ENCODE measurements at regions not wholly inside any gene's neighbourhood (a gene's known extent, or its start where the extent isn't known, plus 50 kb on each side); places are given as distances from the start of the nearest gene placed in this dataset.

DNA sequence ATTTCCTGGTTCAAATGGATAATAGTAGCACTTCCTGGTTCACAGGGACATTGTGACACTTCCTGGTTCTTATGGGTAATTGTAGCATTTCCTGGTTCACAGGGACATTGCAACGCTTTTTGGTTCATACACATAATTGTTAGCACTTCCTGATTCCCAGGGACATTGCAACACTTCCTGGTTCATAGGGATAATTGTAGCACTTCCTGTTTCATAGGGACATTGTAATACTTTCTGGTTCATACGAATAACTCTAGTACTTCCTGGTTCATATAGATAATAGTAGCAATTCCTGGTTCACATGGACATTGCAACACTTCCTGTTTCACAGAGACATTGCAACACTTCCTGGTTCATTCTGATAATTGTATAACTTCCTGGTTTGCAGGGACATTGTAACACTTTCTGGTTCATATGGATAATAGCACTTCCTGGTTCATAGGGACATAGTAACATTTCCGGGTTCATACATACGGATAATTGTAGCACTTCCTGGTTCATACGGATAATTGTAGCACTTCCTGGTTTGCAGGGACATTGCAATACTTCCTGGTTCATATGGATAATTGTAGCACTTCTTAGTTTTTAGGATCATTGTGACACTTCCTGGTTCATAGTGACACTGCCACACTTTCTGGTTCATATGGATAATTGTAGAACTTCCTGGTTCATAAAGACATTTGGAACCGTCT, 61.6 kb upstream of the CD99 start:
- TF ChIP-seq, protein P1, sequence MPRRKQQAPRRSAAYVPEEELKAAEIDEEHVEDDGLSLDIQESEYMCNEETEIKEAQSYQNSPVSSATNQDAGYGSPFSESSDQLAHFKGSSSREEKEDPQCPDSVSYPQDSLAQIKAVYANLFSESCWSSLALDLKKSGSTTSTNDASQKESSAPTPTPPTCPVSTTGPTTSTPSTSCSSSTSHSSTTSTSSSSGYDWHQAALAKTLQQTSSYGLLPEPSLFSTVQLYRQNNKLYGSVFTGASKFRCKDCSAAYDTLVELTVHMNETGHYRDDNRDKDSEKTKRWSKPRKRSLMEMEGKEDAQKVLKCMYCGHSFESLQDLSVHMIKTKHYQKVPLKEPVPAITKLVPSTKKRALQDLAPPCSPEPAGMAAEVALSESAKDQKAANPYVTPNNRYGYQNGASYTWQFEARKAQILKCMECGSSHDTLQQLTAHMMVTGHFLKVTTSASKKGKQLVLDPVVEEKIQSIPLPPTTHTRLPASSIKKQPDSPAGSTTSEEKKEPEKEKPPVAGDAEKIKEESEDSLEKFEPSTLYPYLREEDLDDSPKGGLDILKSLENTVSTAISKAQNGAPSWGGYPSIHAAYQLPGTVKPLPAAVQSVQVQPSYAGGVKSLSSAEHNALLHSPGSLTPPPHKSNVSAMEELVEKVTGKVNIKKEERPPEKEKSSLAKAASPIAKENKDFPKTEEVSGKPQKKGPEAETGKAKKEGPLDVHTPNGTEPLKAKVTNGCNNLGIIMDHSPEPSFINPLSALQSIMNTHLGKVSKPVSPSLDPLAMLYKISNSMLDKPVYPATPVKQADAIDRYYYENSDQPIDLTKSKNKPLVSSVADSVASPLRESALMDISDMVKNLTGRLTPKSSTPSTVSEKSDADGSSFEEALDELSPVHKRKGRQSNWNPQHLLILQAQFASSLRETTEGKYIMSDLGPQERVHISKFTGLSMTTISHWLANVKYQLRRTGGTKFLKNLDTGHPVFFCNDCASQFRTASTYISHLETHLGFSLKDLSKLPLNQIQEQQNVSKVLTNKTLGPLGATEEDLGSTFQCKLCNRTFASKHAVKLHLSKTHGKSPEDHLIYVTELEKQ (tag by site-specific recombination; IDR thresholded peaks at IDR 0.05; ENCODE audit: borderline replicate concordance): no peak
- TF ChIP-seq, protein P2, sequence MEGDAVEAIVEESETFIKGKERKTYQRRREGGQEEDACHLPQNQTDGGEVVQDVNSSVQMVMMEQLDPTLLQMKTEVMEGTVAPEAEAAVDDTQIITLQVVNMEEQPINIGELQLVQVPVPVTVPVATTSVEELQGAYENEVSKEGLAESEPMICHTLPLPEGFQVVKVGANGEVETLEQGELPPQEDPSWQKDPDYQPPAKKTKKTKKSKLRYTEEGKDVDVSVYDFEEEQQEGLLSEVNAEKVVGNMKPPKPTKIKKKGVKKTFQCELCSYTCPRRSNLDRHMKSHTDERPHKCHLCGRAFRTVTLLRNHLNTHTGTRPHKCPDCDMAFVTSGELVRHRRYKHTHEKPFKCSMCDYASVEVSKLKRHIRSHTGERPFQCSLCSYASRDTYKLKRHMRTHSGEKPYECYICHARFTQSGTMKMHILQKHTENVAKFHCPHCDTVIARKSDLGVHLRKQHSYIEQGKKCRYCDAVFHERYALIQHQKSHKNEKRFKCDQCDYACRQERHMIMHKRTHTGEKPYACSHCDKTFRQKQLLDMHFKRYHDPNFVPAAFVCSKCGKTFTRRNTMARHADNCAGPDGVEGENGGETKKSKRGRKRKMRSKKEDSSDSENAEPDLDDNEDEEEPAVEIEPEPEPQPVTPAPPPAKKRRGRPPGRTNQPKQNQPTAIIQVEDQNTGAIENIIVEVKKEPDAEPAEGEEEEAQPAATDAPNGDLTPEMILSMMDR (tag by site-specific recombination; IDR thresholded peaks at IDR 0.05): no peak

Measured in HEK293 (cell line).